Cardiac muscle cell (in vitro differentiated cells and primary cell): ENCODE measurements at regions not wholly inside any gene's neighbourhood (a gene's known extent, or its start where the extent isn't known, plus 50 kb on each side); places are given as distances from the start of the nearest gene placed in this dataset.
A peak's percentile ranks its signal among the peaks of the same experiment; 100 is the strongest.
"Not testable (repeated sequence)": the region's sequence is repeated elsewhere in the genome, so short reads cannot be mapped to it uniquely, and the experiment has no call there.

Source experiments
- DNase-seq, 2 donors: peaks; one replicate each; pipeline versions ENCODE4 v3.0.0 to v3.0.0-alpha.2; 2010 to 2017; ENCODE audit warnings: low read depth in 1 of 2, low spot score in 1 of 2
- H3K27ac ChIP-seq: fragments of 200-600 bp; sonication (generic); 2 replicates; pipeline ENCODE4 v1.5.1; 2016
- H3K27me3 ChIP-seq: fragments of 200-600 bp; sonication (generic); 2 replicates; pipeline ENCODE4 v1.6.0; 2016; ENCODE audit warnings: control low read depth
- H3K36me3 ChIP-seq: fragments of 200-600 bp; sonication (generic); 2 replicates; pipeline ENCODE4 v1.5.1; 2016; ENCODE audit warnings: control low read depth
- H3K4me1 ChIP-seq: fragments of 200-600 bp; sonication (generic); 2 replicates; pipeline ENCODE4 v1.8.1; 2017; ENCODE audit warnings: low read depth, mild to moderate bottlenecking, mixed run types
- H3K4me3 ChIP-seq: fragments of 200-600 bp; sonication (generic); 2 replicates; pipeline ENCODE4 v1.5.1; 2016; ENCODE audit warnings: mild to moderate bottlenecking
- H3K9me3 ChIP-seq: fragments of 200-600 bp; sonication (generic); 2 replicates; pipeline ENCODE4 v1.5.1; 2017; ENCODE audit warnings: low read depth, mild to moderate bottlenecking, control low read depth
- CTCF ChIP-seq: IDR thresholded peaks from 2 replicates; pipeline ENCODE4 v1.5.1; 2012; ENCODE audit warnings: low read depth, mild to moderate bottlenecking, low read length

GRCh38 chr3:107916171-107916570 is 174.7 kb downstream of the CD47 start:
- Histone ChIP-seq H3K9me3 (no peaks in the 10 kb centered on the region), H3K4me1 (peaks cover 5% of the 10 kb centered on the region), H3K27ac (no peak overlapping the region), H3K36me3 (no peaks in the 10 kb centered on the region), H3K4me3 (no peak overlapping the region), H3K27me3 (no peaks in the 10 kb centered on the region)
- no peak for DNase-seq
- no peak for TF ChIP-seq CTCF

- no peak for DNase-seq
- no peak overlapping the region for H3K27ac ChIP-seq
- TF ChIP-seq CTCF = no peak
- peaks cover 7% of the 10 kb centered on the region for H3K4me1 ChIP-seq
- H3K4me3 ChIP-seq = no peak overlapping the region
- no peaks in the 10 kb centered on the region for H3K9me3 ChIP-seq
- no peaks in the 10 kb centered on the region for H3K36me3 ChIP-seq
- no peaks in the 10 kb centered on the region for H3K27me3 ChIP-seq
Measured at GRCh38 chr3:107915706-107916105, 175.1 kb downstream of the CD47 start.

GRCh38 chr3:107913701-107914100 is 177.1 kb downstream of the CD47 start:
- DNase-seq = peak in 1 of 2 donors; percentile 90
- Histone ChIP-seq H3K9me3 (no peaks in the 10 kb centered on the region), H3K4me1 (peaks cover 7% of the 10 kb centered on the region), H3K27me3 (no peaks in the 10 kb centered on the region), H3K27ac (no peak overlapping the region), H3K36me3 (no peaks in the 10 kb centered on the region), H3K4me3 (no peak overlapping the region)
- TF ChIP-seq CTCF = no peak

- H3K9me3 ChIP-seq = no peaks in the 10 kb centered on the region
- H3K27ac ChIP-seq = peak overlapping the region; percentile 35
- TF ChIP-seq CTCF = no peak
Measured at GRCh38 chr3:107911337-107912000, 179.4 kb downstream of the CD47 start.

GRCh38 chr3:107910713-107911259 is 180.0 kb downstream of the CD47 start:
- no peaks in the 10 kb centered on the region for H3K27me3 ChIP-seq
- H3K36me3 ChIP-seq = no peaks in the 10 kb centered on the region
- TF ChIP-seq CTCF = no peak
- H3K27ac ChIP-seq = peak overlapping the region; percentile 35
- H3K9me3 ChIP-seq = no peaks in the 10 kb centered on the region
- peaks cover 7% of the 10 kb centered on the region for H3K4me1 ChIP-seq
- H3K4me3 ChIP-seq = no peak overlapping the region
- DNase-seq = no peak

More at GRCh38 chr3:107911337-107912000, 179.4 kb downstream of the CD47 start:
- H3K4me3 ChIP-seq = no peak overlapping the region
- H3K27me3 ChIP-seq = no peaks in the 10 kb centered on the region
- H3K4me1 ChIP-seq = peaks cover 7% of the 10 kb centered on the region
- DNase-seq = peak in 1 of 2 donors; percentile 43
- no peaks in the 10 kb centered on the region for H3K36me3 ChIP-seq

- not testable (repeated sequence) for DNase-seq, H3K27me3 ChIP-seq
Measured at GRCh38 chr3:107909583-107909982, 181.2 kb downstream of the CD47 start.

More at GRCh38 chr3:107909583-107909982, 181.2 kb downstream of the CD47 start:
- not testable (repeated sequence) for H3K36me3 ChIP-seq, H3K4me3 ChIP-seq, H3K27ac ChIP-seq, H3K4me1 ChIP-seq, H3K9me3 ChIP-seq
